ENCODE measurements at regions not wholly inside any gene's neighbourhood (a gene's known extent, or its start where the extent isn't known, plus 50 kb on each side); places are given as distances from the start of the nearest gene placed in this dataset.

DNA sequence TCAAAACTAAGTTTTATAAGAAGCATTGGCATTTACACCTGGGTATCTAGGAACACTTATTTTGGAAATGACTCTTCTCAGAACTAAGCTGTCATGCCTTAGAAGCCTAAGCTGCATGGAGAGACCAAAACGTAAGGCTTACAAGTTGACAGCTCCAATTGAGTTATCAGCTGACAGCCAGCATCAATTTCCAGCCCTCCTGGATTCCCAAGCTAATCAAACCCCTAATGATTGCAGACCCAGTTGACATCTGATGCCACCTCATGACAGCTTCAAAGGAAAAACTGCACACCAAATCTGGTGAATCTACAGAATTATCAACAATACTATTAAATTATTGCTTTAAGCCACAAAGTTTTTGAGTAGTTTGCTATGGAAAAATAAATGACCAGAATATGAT lies 187.6 kb upstream of the PRMT6 start:
- TF ChIP-seq, protein P1, sequence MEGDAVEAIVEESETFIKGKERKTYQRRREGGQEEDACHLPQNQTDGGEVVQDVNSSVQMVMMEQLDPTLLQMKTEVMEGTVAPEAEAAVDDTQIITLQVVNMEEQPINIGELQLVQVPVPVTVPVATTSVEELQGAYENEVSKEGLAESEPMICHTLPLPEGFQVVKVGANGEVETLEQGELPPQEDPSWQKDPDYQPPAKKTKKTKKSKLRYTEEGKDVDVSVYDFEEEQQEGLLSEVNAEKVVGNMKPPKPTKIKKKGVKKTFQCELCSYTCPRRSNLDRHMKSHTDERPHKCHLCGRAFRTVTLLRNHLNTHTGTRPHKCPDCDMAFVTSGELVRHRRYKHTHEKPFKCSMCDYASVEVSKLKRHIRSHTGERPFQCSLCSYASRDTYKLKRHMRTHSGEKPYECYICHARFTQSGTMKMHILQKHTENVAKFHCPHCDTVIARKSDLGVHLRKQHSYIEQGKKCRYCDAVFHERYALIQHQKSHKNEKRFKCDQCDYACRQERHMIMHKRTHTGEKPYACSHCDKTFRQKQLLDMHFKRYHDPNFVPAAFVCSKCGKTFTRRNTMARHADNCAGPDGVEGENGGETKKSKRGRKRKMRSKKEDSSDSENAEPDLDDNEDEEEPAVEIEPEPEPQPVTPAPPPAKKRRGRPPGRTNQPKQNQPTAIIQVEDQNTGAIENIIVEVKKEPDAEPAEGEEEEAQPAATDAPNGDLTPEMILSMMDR (IDR thresholded peaks at IDR 0.05; ENCODE audit: low read depth, low read length) = no peak

DNA sequence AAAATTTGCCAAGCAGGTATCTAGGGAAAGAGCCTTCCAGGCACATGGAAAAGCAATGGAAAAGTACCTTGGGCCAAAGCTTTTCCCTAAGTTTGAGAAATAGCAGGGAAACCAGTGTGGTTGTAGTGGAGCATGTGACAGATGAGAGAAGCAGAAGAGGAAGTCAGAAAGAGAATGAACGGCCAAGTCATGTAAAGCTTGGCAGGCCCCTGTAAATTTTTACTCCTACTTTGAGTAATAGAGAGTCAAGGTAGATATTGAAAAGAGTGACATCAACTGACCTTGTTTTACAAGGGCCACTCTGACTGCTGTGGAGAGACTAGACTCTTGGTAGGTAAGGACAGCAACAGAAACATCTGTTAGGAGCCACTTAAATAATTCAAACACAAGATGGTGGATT lies 180.9 kb upstream of the PRMT6 start:
- H3K4me3 ChIP-seq = no peak overlapping the region
- TF ChIP-seq, protein P1 (IDR thresholded peaks at IDR 0.05; ENCODE audit: low read depth, low read length) = no peak
- DNase-seq (ENCODE audit: low read depth in 1 of 2, low spot score in 1 of 2) = no peak
- no peaks in the 10 kb centered on the region for H3K4me1 ChIP-seq (ENCODE audit: low read depth)
- H3K27ac ChIP-seq = no peak overlapping the region
- H3K36me3 ChIP-seq = no peaks in the 10 kb centered on the region
- no peaks in the 10 kb centered on the region for H3K27me3 ChIP-seq
- no peaks in the 10 kb centered on the region for H3K9me3 ChIP-seq (ENCODE audit: low read depth)

More for the DNA sequence above, 187.6 kb upstream of the PRMT6 start:
- DNase-seq (ENCODE audit: low read depth in 1 of 2, low spot score in 1 of 2) = no peak
- no peak overlapping the region for H3K27ac ChIP-seq
- no peaks in the 10 kb centered on the region for H3K9me3 ChIP-seq (ENCODE audit: low read depth)
- no peaks in the 10 kb centered on the region for H3K27me3 ChIP-seq
- H3K4me3 ChIP-seq = no peak overlapping the region
- no peaks in the 10 kb centered on the region for H3K36me3 ChIP-seq
- no peaks in the 10 kb centered on the region for H3K4me1 ChIP-seq (ENCODE audit: low read depth)

DNA sequence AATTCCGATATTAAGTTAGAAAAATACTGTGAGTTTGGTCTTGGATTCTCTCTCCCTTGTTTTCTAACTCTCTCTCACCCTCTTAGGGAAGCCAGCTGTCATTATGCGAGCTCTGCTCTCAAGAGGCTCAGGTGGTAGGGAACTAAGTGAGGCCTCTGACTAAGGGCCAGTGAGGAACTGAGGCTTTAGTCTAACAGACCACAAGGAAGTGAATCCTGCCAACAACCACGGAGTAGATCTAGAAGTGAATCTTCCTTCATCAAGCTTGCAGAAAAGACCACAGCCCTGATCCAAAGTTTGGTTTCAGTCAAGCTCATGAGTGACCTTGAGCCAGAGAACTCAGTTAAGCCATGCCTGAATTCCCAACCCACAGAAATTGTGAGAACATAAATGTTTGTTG lies 180.1 kb upstream of the PRMT6 start:
- Histone ChIP-seq H3K27me3 (no peaks in the 10 kb centered on the region), H3K4me3 (no peak overlapping the region), H3K4me1 (ENCODE audit: low read depth) (no peaks in the 10 kb centered on the region), H3K9me3 (ENCODE audit: low read depth) (no peaks in the 10 kb centered on the region), H3K27ac (no peak overlapping the region), H3K36me3 (no peaks in the 10 kb centered on the region)
- TF ChIP-seq, protein P1 (IDR thresholded peaks at IDR 0.05; ENCODE audit: low read depth, low read length) = no peak
- DNase-seq (ENCODE audit: low read depth in 1 of 2, low spot score in 1 of 2) = peak in 1 of 2 donors; percentile 20

DNA sequence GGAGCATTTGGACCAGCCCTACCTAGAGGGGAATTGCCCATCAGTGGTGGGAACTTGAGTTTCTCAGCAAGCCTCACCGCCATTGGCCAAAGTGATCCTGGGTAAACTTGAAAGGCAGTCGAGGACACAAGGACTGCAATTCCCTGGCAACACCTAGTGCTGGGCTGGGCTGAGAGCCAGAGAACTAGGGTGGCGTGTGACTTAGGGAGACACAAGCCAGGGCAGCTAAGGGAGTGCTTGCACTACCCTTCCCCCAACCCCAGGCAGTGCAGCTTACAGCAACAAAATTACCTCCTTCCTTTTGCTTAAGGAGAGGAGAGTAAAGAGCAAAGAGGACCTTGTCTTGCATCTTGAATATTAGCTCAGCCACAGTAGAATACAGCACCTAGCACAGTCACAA lies 176.9 kb upstream of the PRMT6 start:
- DNase-seq (ENCODE audit: low read depth in 1 of 2, low spot score in 1 of 2) = peak in 1 of 2 donors; percentile 15
- TF ChIP-seq, protein P1 (IDR thresholded peaks at IDR 0.05; ENCODE audit: low read depth, low read length) = no peak
- Histone ChIP-seq H3K27ac (no peak overlapping the region), H3K36me3 (no peaks in the 10 kb centered on the region), H3K4me3 (no peak overlapping the region), H3K9me3 (ENCODE audit: low read depth) (no peaks in the 10 kb centered on the region), H3K27me3 (no peaks in the 10 kb centered on the region), H3K4me1 (ENCODE audit: low read depth) (no peaks in the 10 kb centered on the region)

DNA sequence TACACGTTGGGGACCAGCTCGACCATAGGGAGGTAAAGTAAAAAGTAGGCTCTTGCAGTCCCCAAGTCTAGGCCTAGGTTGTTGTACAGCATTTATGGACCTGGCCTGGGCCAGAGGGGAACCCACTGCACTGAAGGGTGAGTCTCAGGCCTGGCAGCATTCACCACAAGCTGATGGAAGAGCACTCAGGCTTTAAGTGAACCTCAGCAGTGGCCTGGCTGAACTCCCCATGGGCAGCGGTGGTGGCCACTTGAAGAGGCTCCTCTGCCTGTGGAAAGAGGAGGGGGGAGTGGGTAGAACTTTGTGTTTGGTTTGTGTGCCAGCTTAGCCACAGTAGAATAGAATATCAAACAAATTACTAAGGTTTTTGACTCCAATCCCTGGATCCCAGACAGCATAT lies 176.2 kb upstream of the PRMT6 start:
- no peaks in the 10 kb centered on the region for H3K9me3 ChIP-seq (ENCODE audit: low read depth)
- H3K36me3 ChIP-seq = no peaks in the 10 kb centered on the region
- no peak for DNase-seq (ENCODE audit: low read depth in 1 of 2, low spot score in 1 of 2)
- H3K4me3 ChIP-seq = no peak overlapping the region
- TF ChIP-seq, protein P1 (IDR thresholded peaks at IDR 0.05; ENCODE audit: low read depth, low read length) = no peak
- H3K4me1 ChIP-seq (ENCODE audit: low read depth) = no peaks in the 10 kb centered on the region
- H3K27me3 ChIP-seq = no peaks in the 10 kb centered on the region
- H3K27ac ChIP-seq = no peak overlapping the region

DNA sequence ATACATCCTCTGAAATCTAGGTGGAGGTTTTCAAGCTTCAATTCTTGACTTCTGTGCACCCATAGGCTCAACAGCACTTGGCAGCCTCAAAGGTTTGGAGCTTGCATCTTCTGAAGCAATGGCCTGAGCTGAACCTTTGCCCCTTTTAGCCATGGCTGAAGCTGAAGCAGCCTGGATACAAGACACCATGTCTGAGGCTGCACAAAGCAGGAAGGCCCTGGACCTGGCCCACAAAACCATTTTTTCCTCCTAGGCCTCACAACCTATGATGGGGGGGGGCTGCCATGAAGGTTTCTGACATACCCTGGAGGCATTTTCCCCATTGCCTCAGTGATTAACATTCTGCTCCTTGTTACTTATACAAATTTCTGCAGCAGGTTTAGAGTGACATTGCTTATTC lies 173.3 kb upstream of the PRMT6 start:
- H3K36me3 ChIP-seq = no peaks in the 10 kb centered on the region
- H3K9me3 ChIP-seq (ENCODE audit: low read depth) = no peaks in the 10 kb centered on the region
- no peak overlapping the region for H3K4me3 ChIP-seq
- TF ChIP-seq, protein P1 (IDR thresholded peaks at IDR 0.05; ENCODE audit: low read depth, low read length) = no peak
- no peak overlapping the region for H3K27ac ChIP-seq
- H3K27me3 ChIP-seq = no peaks in the 10 kb centered on the region
- DNase-seq (ENCODE audit: low read depth in 1 of 2, low spot score in 1 of 2) = no peak
- no peaks in the 10 kb centered on the region for H3K4me1 ChIP-seq (ENCODE audit: low read depth)

Data from cardiac muscle cell (in vitro differentiated cells and primary cell).